Left lung (tissue), 4 donors: ENCODE measurements at regions not wholly inside any gene's neighbourhood (a gene's known extent, or its start where the extent isn't known, plus 50 kb on each side); places are given as distances from the start of the nearest gene placed in this dataset.

Source experiments
- ATAC-seq: fragments of 200-7000 bp; cut with Tn5 transposase; one replicate; pipeline ENCODE4 v1.9.1; 2020; ENCODE audit warnings: moderate library complexity
- DNase-seq, 4 donors: peaks; one replicate each; pipeline ENCODE4 v3.0.0-alpha.2; 2013 to 2020
- H3K27ac ChIP-seq, 2 donors: fragments of 200-600 bp; sonication (generic) in 1 of 2; one replicate each; pipeline versions ENCODE4 v1.5.0 to v1.8.0; 2020 to 2021
- H3K27me3 ChIP-seq, 2 donors: fragments of 200-600 bp; sonication (generic) in 1 of 2; one replicate each; pipeline versions ENCODE4 v1.5.0 to v1.8.0; 2020 to 2021
- H3K36me3 ChIP-seq, 2 donors: fragments of 200-600 bp; sonication (generic) in 1 of 2; one replicate each; pipeline versions ENCODE4 v1.5.0 to v1.8.0; 2020 to 2021
- H3K4me1 ChIP-seq, 2 donors: fragments of 200-600 bp; one replicate each; pipeline ENCODE4 v1.8.0; 2021
- H3K4me3 ChIP-seq, 2 donors: fragments of 200-600 bp; sonication (generic) in 1 of 2; one replicate each; pipeline versions ENCODE4 v1.5.0 to v1.8.0; 2020 to 2021; ENCODE audit warnings: mild to moderate bottlenecking in 1 of 2
- H3K9me3 ChIP-seq, 2 donors: fragments of 200-600 bp; sonication (generic) in 1 of 2; one replicate each; pipeline versions ENCODE4 v1.5.0 to v1.8.0; 2020 to 2021
- intact Hi-C, 2 donors: fragments of 100-400 bp; cut with DNase I; formaldehyde crosslinking; loops; one replicate each; pipeline versions ENCODE4 v1.11.2 to v1.14.2; 2022
- TF ChIP-seq, protein P1 (sequence below), 2 donors: fragments of 200-600 bp; sonication (generic) in 1 of 2; IDR thresholded peaks; one replicate each; pipeline versions ENCODE4 v1.5.0 to v1.8.0; 2021; ENCODE audit warnings: antibody characterized with exemption in 2 of 2
- donor health status: DM: no; HTN: yes; CAD: no.
- donor health status: DM: no; HTN: no; CAD: no.

DNA sequence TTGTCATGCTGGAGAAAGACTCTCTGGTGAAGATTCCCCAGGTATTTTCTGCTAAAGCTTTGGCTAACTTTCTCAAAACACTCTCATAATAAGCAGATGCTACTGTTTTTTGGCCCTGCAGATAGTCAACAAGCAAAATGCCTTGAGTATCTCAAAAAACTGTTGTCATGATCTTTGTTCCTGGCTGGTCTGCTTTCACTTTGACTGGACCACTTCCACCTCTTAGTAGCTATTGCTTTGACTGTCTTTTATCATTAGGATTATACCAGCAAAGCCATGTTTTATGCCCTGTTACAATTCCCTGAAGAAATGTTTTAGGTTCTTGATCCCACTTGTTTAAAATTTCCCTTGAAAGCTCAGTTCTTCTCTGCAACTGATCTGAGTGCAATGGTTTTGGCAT lies 231.5 kb downstream of the SLC7A11 start:
- intact Hi-C loops, result no loop called here
- Histone ChIP-seq H3K27me3 (no peaks in the 10 kb centered on the region), H3K4me3 (no peak overlapping the region), H3K36me3 (no peaks in the 10 kb centered on the region), H3K9me3 (no peaks in the 10 kb centered on the region), H3K27ac (no peak overlapping the region), H3K4me1 (no peaks in the 10 kb centered on the region)
- TF ChIP-seq, protein P1, sequence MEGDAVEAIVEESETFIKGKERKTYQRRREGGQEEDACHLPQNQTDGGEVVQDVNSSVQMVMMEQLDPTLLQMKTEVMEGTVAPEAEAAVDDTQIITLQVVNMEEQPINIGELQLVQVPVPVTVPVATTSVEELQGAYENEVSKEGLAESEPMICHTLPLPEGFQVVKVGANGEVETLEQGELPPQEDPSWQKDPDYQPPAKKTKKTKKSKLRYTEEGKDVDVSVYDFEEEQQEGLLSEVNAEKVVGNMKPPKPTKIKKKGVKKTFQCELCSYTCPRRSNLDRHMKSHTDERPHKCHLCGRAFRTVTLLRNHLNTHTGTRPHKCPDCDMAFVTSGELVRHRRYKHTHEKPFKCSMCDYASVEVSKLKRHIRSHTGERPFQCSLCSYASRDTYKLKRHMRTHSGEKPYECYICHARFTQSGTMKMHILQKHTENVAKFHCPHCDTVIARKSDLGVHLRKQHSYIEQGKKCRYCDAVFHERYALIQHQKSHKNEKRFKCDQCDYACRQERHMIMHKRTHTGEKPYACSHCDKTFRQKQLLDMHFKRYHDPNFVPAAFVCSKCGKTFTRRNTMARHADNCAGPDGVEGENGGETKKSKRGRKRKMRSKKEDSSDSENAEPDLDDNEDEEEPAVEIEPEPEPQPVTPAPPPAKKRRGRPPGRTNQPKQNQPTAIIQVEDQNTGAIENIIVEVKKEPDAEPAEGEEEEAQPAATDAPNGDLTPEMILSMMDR (IDR thresholded peaks at IDR 0.05), result no peak
- ATAC-seq (no peak), DNase-seq (no peak)

DNA sequence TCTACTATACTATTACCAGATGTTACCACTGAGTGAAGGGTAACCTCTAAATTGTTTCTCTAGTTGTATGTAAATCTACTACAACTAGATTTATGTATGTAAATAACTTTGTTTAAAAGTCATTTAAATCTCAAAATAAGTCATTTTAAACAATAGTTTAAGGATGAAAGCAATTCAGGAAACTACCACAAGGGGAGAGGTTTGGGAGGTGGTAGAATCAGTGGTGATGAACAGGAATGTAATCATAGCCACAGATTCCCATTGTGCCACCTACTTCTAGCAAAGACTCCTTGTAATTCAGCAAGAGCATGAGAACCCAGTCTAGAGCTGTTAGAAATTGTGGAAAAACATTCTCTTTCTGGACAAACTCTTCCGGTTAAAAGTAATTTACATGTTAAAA lies 234.6 kb downstream of the SLC7A11 start:
- no peaks in the 10 kb centered on the region for H3K27me3 ChIP-seq
- TF ChIP-seq, protein P1 (IDR thresholded peaks at IDR 0.05), result no peak
- no peak overlapping the region for H3K4me3 ChIP-seq
- intact Hi-C loops, result no loop called here
- H3K36me3 ChIP-seq, result no peaks in the 10 kb centered on the region
- DNase-seq (no peak), ATAC-seq (no peak)
- H3K9me3 ChIP-seq, result no peaks in the 10 kb centered on the region
- no peak overlapping the region for H3K27ac ChIP-seq
- H3K4me1 ChIP-seq, result no peaks in the 10 kb centered on the region

DNA sequence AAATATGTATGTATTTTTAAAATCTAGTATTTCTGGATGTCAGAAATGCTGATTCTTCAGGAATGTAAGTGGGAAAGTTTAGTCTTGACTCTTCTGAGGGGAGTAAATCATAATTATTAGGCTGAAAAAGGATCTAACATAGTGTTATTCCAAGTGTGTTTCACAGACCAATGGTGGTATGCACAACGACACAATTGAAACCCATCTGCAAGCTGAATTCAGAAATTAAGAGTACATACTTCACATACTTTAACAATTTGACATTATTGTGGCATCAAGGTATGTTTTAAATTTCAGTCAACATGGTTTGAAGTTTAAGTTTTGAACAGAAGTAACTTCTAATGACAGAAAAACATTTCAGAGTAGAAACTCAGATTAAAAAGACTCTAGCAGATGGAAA lies 236.7 kb downstream of the SLC7A11 start:
- DNase-seq, result no peak
- TF ChIP-seq, protein P1 (IDR thresholded peaks at IDR 0.05), result no peak
- Histone ChIP-seq H3K27ac (no peak overlapping the region), H3K27me3 (no peaks in the 10 kb centered on the region), H3K4me3 (no peak overlapping the region), H3K9me3 (no peaks in the 10 kb centered on the region), H3K36me3 (no peaks in the 10 kb centered on the region), H3K4me1 (no peaks in the 10 kb centered on the region)
- no peak for ATAC-seq
- intact Hi-C loops, result no loop called here

DNA sequence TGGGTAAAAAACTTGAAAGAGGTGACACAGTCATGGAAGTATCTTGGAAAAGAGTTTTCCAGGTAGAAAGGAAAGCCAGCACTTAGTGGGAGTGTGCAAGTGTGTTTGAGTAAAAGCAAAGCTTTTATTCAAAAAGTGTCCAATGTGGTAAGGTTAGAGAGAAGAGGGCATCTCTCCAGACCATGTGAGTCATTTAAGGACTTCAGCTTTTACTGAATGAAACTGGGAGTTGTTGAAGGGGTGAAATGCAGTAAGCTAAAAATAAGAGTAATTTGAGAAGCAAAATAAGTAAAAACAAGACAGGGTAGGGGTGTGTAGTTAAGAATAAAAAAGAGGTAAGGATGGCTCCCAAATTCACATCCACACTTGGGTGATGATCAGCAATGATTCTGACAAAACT lies 238.9 kb downstream of the SLC7A11 start:
- DNase-seq, result no peak
- H3K27me3 ChIP-seq, result no peaks in the 10 kb centered on the region
- no peak overlapping the region for H3K4me3 ChIP-seq
- H3K4me1 ChIP-seq, result no peaks in the 10 kb centered on the region
- no peak overlapping the region for H3K27ac ChIP-seq
- no peaks in the 10 kb centered on the region for H3K9me3 ChIP-seq
- ATAC-seq, result no peak
- intact Hi-C loops, result no loop called here
- H3K36me3 ChIP-seq, result no peaks in the 10 kb centered on the region
- TF ChIP-seq, protein P1 (IDR thresholded peaks at IDR 0.05), result no peak

DNA sequence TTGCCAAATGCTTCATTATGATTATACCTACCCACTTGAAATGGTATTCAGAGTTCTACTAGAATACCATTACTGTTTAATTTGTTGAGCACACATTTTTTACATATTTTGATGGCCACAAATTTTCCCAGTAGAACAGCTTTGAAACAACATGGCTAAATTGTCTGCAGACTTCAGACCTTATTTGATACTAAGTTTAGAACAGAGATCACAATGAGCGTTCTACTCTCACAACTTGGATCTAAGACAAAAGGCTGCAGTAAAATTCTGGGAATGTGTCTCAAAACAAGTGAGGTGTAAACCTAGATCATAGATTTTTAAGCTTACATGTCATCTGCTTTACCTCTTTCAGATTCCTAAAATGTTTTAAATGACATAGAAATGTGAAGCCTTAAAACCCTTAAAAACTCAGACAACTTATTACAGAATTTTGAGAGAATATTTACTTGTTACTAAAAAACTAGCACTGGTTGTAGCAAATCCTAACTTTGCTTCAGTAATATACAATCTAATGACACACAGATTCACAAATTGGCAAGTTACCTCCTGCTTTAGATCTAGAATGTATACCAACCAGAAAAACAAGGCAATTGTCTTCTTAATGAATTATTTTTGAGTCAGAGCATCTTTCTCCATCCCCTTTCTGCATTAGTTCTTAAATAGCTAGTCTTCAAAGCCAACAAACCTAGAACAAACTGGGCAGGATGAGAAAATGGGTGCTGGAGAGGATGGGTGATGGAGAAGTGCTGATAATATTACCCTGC lies 243.3 kb downstream of the SLC7A11 start:
- no peak overlapping the region for H3K27ac ChIP-seq
- H3K27me3 ChIP-seq, result no peaks in the 10 kb centered on the region
- no peaks in the 10 kb centered on the region for H3K4me1 ChIP-seq
- H3K4me3 ChIP-seq, result no peak overlapping the region
- no peaks in the 10 kb centered on the region for H3K36me3 ChIP-seq
- intact Hi-C loops, result no loop called here
- TF ChIP-seq, protein P1 (IDR thresholded peaks at IDR 0.05), result no peak
- DNase-seq, result no peak
- no peaks in the 10 kb centered on the region for H3K9me3 ChIP-seq
- ATAC-seq, result no peak
